ENCODE measurements at regions not wholly inside any gene's neighbourhood (a gene's known extent, or its start where the extent isn't known, plus 50 kb on each side); places are given as distances from the start of the nearest gene placed in this dataset.

DNA sequence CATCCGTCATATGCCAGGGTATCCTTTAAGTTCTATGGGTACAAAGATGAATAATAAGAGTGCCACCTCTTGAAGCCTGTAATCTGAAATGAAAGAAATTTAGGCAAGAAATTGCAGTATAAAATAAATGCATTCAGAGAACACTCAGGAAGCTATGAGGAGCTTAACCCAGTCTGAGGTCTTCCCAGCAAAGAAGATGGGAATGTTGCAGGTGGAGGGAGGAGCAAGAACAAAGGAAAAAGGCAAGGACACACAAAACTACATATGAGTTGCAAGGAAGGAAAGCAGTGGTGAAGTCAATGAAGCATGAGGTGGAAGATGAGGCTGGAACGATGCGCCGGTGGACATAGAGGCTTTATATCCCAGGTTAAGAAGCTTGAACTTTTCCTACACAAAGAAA lies 67.0 kb upstream of the DST start:
- DNase-seq: peak; percentile 29

DNA sequence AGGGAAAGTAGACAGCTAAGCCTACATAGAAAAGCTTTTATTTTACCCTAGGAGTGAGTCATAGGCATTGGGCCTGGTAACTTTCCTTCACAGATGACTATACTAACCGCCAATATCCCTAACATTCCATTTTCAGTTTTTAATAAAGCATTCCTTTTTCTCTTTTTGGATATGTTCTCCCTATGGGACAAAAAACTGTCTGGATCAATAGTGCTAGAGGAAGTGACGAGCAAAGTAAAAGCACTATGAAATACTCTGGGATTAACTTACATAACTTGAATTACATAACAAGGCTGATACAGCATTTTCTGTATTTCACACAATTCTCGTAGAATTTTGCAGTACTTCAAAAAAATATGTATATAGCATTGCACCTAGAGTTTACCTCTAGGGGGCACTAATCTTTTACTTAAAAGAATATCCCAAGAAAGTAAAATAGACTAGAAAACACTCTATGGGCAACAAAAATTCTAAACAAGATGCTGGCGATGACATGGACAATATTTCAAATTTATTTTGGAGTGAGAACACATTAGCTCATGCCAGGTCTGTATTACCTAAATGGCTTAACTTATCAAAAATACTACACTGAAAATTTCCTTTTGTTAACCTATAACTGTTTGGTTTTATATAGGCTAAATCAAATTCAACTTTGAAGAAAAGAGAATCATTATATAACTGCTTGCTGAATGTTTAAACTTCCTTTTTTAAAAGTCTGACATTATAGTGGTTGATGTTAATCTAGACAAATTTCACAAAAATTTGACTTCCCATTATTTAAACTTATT lies 66.3 kb upstream of the DST start:
- peak; percentile 73 for DNase-seq

DNA sequence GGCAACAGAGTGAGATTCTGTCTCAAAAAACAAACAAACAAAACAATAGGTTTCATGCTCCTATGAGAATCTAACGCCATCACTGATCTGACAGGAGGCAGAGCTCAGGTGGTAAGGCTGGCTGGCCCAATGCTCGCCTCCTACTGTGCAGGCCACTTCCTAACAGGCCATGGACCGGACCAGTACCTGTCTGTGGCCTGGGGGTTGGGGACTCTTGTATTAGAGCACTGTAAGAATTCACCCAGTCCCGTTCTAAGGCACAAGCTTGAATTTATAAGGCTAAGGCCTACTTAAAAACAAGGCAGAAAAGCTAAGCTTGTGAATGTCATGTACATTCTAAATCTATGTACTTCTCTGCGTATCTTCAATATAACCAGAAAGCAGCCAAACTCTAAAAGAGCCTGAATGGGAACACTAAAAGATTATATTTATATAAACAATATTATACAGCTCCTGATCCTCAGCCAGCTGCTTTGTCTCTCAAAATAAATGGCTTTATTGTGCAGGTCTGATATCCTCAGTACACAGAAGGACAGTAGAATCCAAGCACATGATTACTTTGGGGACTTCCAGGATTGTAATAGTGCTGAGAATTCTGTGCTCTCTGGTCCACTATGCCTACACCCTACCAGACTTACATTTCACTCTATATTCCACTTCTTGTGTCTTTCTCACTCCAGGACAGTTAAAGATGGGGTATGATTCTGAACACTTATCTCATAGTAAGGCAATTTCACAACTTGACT lies 64.5 kb upstream of the DST start:
- DNase-seq: no peak

DNA sequence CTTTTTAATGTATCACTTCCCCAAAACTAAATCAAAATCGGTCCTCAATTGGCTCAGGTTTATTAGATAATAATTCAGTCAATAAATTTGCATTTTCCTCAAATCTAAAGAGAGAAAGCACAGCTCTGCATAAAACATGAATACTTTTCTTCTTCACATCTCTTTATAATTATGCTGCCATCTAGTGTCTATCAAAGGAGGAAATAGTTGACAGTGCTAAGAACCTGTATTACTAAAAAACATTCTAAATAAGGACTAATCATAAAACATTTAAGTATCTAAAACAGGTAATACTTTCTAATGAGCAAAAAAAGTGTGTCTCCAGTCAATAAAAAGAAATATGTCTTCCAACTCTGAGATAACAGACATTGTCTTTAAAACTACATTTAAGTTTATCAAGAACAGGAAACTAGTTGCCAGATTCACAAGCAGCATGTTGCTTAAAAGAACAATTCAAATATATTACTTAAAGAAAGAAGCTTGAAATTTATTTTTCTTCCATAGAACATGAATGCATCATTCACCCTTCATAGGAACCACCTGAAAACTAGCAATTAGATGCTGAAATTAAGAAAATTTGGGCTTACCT lies 56.5 kb upstream of the DST start:
- peak; percentile 30 for DNase-seq

DNA sequence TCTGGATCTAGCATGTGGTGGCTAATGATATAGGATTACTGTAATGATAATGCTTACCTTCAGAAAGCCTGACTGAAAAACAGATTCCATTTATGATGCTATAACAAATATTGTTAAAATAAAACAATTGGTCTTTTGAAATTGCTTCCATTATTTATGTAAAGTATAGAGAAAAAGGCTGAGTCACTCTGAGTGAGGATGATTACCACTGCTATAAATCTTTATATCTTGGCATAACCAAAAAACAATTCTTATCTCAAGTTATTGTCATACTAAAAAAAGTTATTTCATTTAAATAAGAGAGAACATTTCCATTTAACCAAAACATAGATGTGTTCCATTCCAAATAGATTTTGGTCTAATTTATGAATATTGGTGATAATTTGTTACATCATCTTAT lies 53.0 kb upstream of the DST start:
- DNase-seq: peak; percentile 15

DNA sequence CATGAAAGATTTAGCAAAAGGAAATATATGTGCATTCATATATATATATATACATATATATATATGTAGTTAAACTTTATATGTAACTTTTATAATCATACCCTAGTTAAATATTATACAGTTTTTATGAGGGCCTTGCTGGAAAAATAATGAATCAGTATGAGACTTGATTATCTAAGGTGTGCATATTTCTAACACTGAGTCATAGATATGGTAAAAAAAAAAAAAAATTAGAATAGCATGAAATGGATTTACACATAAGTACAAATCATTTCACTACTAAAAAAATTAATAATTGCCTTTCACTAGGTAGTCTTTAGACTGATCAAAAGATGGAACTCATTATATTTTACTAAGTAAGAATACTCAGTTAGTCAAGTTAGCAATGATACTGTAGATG lies 51.3 kb upstream of the DST start:
- DNase-seq: no peak

DNA sequence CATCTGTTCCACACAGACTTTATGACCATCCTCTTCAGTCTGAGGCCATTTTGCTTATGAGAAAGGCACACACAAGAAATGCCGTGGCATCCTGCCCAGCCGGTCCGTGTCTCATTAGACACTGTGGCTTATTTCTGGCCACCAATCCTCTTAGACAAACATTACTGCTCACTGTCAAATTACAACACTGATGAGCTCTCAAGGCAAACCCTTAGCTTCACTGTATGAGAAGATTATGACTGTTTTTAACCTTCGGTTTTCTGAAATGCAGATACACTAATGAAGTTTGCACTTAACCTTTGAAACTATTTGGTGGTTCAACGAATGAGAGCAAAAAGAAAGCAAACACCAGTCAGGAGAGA lies 50.5 kb upstream of the DST start:
- DNase-seq: peak; percentile 98

DNA sequence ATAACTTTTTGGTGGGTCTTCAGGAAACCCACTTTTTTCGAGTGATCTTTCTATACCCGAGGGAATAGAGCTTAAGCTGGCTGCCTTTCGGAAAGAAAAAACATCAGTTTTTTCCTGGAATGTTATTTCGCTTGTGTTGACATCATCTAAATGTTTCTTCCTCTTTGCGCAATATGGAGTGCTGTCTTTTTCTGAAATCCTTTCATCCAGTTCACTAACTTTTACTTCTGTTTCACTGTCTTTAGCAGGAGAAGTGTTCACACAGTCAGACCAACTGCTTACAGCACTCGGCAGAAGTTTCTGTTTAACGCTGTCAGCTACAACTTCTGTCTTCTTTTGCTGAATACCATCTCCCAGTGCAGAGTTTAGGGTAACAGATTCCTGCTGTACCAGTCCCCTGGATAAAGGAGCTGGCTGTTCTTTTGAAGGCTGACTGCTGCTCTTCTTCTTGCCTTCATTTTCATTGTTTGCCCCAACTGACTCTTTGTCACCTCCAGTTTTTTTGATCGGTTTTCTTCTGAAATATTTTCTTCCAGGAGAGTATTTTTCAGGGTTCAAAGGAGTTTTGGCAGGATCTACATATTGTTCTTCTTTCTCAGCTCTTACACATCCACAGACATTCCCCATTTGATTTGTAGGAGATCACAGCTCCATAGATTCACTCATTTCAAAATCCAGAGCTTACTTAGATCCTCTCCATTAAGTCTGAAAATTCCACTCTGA lies 50.0 kb upstream of the DST start:
- peak; percentile 73 for DNase-seq

All from NCI-H82 (cell line).